PC-3 (cell line): ENCODE measurements at regions not wholly inside any gene's neighbourhood (a gene's known extent, or its start where the extent isn't known, plus 50 kb on each side); places are given as distances from the start of the nearest gene placed in this dataset.

Experiments used
- EZH2 ChIP-seq: fragments of 300-600 bp; sonication (generic); IDR thresholded peaks from one replicate; pipeline ENCODE4 v1.6.1; 2017; ENCODE audit warnings: antibody characterized with exemption, mild to moderate bottlenecking, low read length; ENCODE audit not compliant: unreplicated experiment
- EZH2phosphoT487 ChIP-seq: fragments of 300-600 bp; sonication (generic); IDR thresholded peaks from 2 replicates; pipeline ENCODE4 v1.6.1; 2018; ENCODE audit warnings: mild to moderate bottlenecking, antibody characterized with exemption, low read length, borderline replicate concordance
- TF ChIP-seq, protein P1 (sequence below): fragments of 300-600 bp; sonication (generic); conservative IDR thresholded peaks from 2 replicates; pipeline ENCODE4 v1.5.1; 2017; ENCODE audit warnings: antibody characterized with exemption, low read depth, mild to moderate bottlenecking, low read length

DNA sequence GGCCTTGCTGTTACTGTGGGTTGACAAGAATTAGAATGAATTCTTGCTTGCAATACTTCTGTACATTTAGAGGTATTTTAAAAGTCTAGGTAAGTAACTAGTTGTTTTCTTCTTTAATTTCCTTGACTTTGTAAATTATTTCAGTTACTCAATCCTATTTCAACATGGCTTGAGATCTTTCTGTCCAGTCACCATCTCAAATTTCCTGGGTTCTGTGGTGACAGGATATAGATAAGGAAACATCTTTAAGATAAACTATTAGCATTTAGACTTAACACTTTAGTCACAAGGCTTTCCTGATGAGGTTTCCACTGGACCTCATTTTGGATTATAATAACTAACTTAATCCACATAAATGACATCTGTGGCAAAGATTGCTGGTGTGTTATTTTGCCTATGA is 195.9 kb upstream of the DPH6 start:
- TF ChIP-seq, protein P1, sequence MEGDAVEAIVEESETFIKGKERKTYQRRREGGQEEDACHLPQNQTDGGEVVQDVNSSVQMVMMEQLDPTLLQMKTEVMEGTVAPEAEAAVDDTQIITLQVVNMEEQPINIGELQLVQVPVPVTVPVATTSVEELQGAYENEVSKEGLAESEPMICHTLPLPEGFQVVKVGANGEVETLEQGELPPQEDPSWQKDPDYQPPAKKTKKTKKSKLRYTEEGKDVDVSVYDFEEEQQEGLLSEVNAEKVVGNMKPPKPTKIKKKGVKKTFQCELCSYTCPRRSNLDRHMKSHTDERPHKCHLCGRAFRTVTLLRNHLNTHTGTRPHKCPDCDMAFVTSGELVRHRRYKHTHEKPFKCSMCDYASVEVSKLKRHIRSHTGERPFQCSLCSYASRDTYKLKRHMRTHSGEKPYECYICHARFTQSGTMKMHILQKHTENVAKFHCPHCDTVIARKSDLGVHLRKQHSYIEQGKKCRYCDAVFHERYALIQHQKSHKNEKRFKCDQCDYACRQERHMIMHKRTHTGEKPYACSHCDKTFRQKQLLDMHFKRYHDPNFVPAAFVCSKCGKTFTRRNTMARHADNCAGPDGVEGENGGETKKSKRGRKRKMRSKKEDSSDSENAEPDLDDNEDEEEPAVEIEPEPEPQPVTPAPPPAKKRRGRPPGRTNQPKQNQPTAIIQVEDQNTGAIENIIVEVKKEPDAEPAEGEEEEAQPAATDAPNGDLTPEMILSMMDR = no peak
- TF ChIP-seq EZH2phosphoT487 (no peak), EZH2 (no peak)
